HepG2 (cell line): ENCODE measurements at regions not wholly inside any gene's neighbourhood (a gene's known extent, or its start where the extent isn't known, plus 50 kb on each side); places are given as distances from the start of the nearest gene placed in this dataset.

Experiments
- ATAC-seq: fragments of 200-7000 bp; cut with Tn5 transposase; 3 replicates; pipeline ENCODE4 v1.9.1; 2020; ENCODE audit warnings: mild to moderate bottlenecking, moderate library complexity
- BruUV-seq: library from RNA; stranded (reverse); fragments of 400-500 nt; replicated peaks from 2 replicates; lab custom pipeline; 2021; lab: Mats Ljungman, UMichigan
- CTCF ChIA-PET: fragments of 300-600 bp; formaldehyde crosslinking; extraction: SDS; loops from one replicate; lab custom pipeline; 2021; ENCODE audit warnings: low total read pairs, inconsistent platforms, low intra/inter-chr PET ratio; lab: Yijun Ruan, JAX
- POLR2A ChIA-PET: fragments of 350-600 bp; sonication (Branson Sonifier 250); formaldehyde crosslinking; loops from one replicate; lab custom pipeline; 2020; ENCODE audit warnings: antibody characterized with exemption, inconsistent platforms; lab: Yijun Ruan, JAX
- DNase-seq: peaks from one replicate; pipeline ENCODE4 v3.0.0-alpha.2; 2015; ENCODE audit warnings: low spot score
- FAIRE-seq: peaks from 3 replicates; lab custom pipeline; 2011; peaks lifted over from hg19 to GRCh38; lab: Jason Lieb, UNC
- H2AFZ ChIP-seq: one replicate; pipeline ENCODE4 v1.6.1; 2011; ENCODE audit warnings: low read length, inconsistent platforms
- H3K27ac ChIP-seq: fragments of 300-600 bp; 3 replicates; pipeline ENCODE4 v1.8.0; 2011; ENCODE audit warnings: mixed run types, mild to moderate bottlenecking, mixed read lengths, low read length, inconsistent platforms; ENCODE audit not compliant: insufficient read depth; ENCODE audit errors: extremely low read length
- H3K27me3 ChIP-seq, 2 experiments: fragments of 200-600 bp in 1 of 2; 2 replicates in 1 of 2; 3 replicates in 1 of 2; pipeline versions ENCODE4 v1.6.0 to v1.8.0; 2011; ENCODE audit warnings: low read length in 2 of 2, mild to moderate bottlenecking in 2 of 2, moderate library complexity in 2 of 2, inconsistent platforms in 1 of 2; ENCODE audit not compliant: insufficient read depth in 2 of 2, control insufficient read depth in 1 of 2
- H3K36me3 ChIP-seq, 2 experiments: fragments of 200-600 bp in 1 of 2; replicated peaks in 1 of 2; 2 replicates in 1 of 2; 3 replicates in 1 of 2; pipeline versions ENCODE4 v1.5.1 to v1.8.0; 2011; ENCODE audit warnings: low read length in 2 of 2, inconsistent platforms in 1 of 2; ENCODE audit not compliant: insufficient read depth in 2 of 2, control insufficient read depth in 1 of 2
- H3K4me1 ChIP-seq: 2 replicates; pipeline ENCODE4 v1.5.1; 2012; ENCODE audit warnings: low read length, inconsistent platforms; ENCODE audit not compliant: insufficient read depth
- H3K4me2 ChIP-seq: 2 replicates; pipeline ENCODE4 v1.6.0; 2011; ENCODE audit warnings: low read depth, low read length, inconsistent platforms
- H3K4me3 ChIP-seq, 3 experiments: fragments of 200-600 bp in 1 of 3; sonication (generic), shearing (Covaris generic) in 1 of 3; replicated peaks in 1 of 3; 2 replicates each; pipeline ENCODE4 v1.5.1; 2011 to 2016; ENCODE audit warnings: low read length in 3 of 3, inconsistent platforms in 2 of 3, low read depth in 2 of 3, mild to moderate bottlenecking in 2 of 3, control low read depth in 1 of 3, mixed read lengths in 1 of 3; ENCODE audit not compliant: insufficient read depth in 1 of 3
- H3K79me2 ChIP-seq: one replicate; pipeline ENCODE4 v1.6.1; 2011; ENCODE audit warnings: low read length, inconsistent platforms; ENCODE audit not compliant: insufficient read depth
- H3K9ac ChIP-seq: 2 replicates; pipeline ENCODE4 v1.6.0; 2011; ENCODE audit warnings: mild to moderate bottlenecking, low read depth, low read length, inconsistent platforms; ENCODE audit not compliant: insufficient read depth
- H3K9me3 ChIP-seq: 2 replicates; pipeline ENCODE4 v1.5.1; 2012; ENCODE audit warnings: mild to moderate bottlenecking, low read length
- H4K20me1 ChIP-seq: 2 replicates; pipeline ENCODE4 v1.6.0; 2011; ENCODE audit warnings: inconsistent platforms, mild to moderate bottlenecking, low read length, moderate library complexity; ENCODE audit not compliant: insufficient read depth
- AGO1 ChIP-seq: fragments of 200-400 bp; formaldehyde crosslinking; IDR thresholded peaks from 2 replicates; pipeline ENCODE4 v1.6.1; 2017; ENCODE audit warnings: mild to moderate bottlenecking, low read depth, low read length, moderate library complexity; ENCODE audit not compliant: poor library complexity, severe bottlenecking
- ATF3 ChIP-seq: sonication (generic); formaldehyde crosslinking; IDR thresholded peaks from 2 replicates; pipeline ENCODE4 v1.4.0; 2020; ENCODE audit warnings: missing genetic modification reagents
- ATF5 ChIP-seq: sonication (generic); formaldehyde crosslinking; IDR thresholded peaks from 2 replicates; pipeline ENCODE4 v1.4.0; 2020; ENCODE audit warnings: mild to moderate bottlenecking, low read depth, missing genetic modification reagents
- ATF7-NPFF ChIP-seq: sonication (generic); formaldehyde crosslinking; IDR thresholded peaks from 2 replicates; pipeline ENCODE4 v1.8.1; 2023; ENCODE audit warnings: mild to moderate bottlenecking, low read depth, missing genetic modification reagents, moderate library complexity
- CCDC6 ChIP-seq: sonication (generic); formaldehyde crosslinking; IDR thresholded peaks from 2 replicates; pipeline ENCODE4 v1.8.1; 2022; ENCODE audit warnings: mild to moderate bottlenecking, missing genetic modification reagents, moderate library complexity
- HNF4A ChIP-seq: sonication (generic); formaldehyde crosslinking; IDR thresholded peaks from 2 replicates; pipeline ENCODE4 v1.4.0; 2020; ENCODE audit warnings: missing genetic modification reagents
- KDM1A ChIP-seq: IDR thresholded peaks from 2 replicates; pipeline ENCODE4 v1.6.1; 2016; ENCODE audit warnings: missing compliant biosample characterization
- MATR3 ChIP-seq: sonication (generic); formaldehyde crosslinking; IDR thresholded peaks from 2 replicates; pipeline ENCODE4 v1.4.0; 2020; ENCODE audit warnings: missing genetic modification reagents
- NCOA2 ChIP-seq: sonication (generic); formaldehyde crosslinking; IDR thresholded peaks from 2 replicates; pipeline ENCODE4 v1.8.0; 2022; ENCODE audit warnings: inconsistent platforms
- PHF8 ChIP-seq: sonication (generic); formaldehyde crosslinking; IDR thresholded peaks from 2 replicates; pipeline ENCODE4 v1.5.0; 2020; ENCODE audit warnings: missing genetic modification reagents
- SMARCE1 ChIP-seq: fragments of 450-650 bp; IDR thresholded peaks from 2 replicates; pipeline ENCODE4 v1.6.1; 2017; ENCODE audit warnings: borderline replicate concordance
- SNAPC2 ChIP-seq: sonication (generic); formaldehyde crosslinking; IDR thresholded peaks from 2 replicates; pipeline ENCODE4 v1.8.1; 2022; ENCODE audit warnings: mild to moderate bottlenecking, missing genetic modification reagents
- THAP8 ChIP-seq: sonication (generic); formaldehyde crosslinking; IDR thresholded peaks from 2 replicates; pipeline ENCODE4 v1.5.1; 2020; ENCODE audit warnings: missing genetic modification reagents, mild to moderate bottlenecking, borderline replicate concordance
- ZBTB21 ChIP-seq: sonication (generic); formaldehyde crosslinking; IDR thresholded peaks from 2 replicates; pipeline ENCODE4 v1.4.0; 2020; ENCODE audit warnings: missing genetic modification reagents
- ZBTB39 ChIP-seq: sonication (generic); formaldehyde crosslinking; IDR thresholded peaks from 2 replicates; pipeline ENCODE4 v1.5.0; 2020; ENCODE audit warnings: missing genetic modification reagents
- ZNF207 ChIP-seq: fragments of 450-650 bp; IDR thresholded peaks from 2 replicates; pipeline ENCODE4 v1.6.1; 2016; ENCODE audit warnings: antibody characterized with exemption, borderline replicate concordance
- ZNF761 ChIP-seq: sonication (generic); formaldehyde crosslinking; conservative IDR thresholded peaks from 2 replicates; pipeline ENCODE4 v1.4.0; 2020; ENCODE audit warnings: mild to moderate bottlenecking, missing genetic modification reagents
- ZZZ3 ChIP-seq: sonication (generic); formaldehyde crosslinking; IDR thresholded peaks from 2 replicates; pipeline ENCODE4 v1.4.0; 2020; ENCODE audit warnings: missing genetic modification reagents, mild to moderate bottlenecking, borderline replicate concordance
- WGBS: methylation state at CpG from one replicate; pipeline ENCODE4 v1.1.6; 2017; ENCODE audit warnings: low lambda C conversion rate; 5-methylcytosine and 5-hydroxymethylcytosine counted together
- in situ Hi-C: cut with HindIII; loops from 2 replicates; pipeline ENCODE4 v1.10.0; 2017; ENCODE audit warnings: low pct_unique_long_range_greater_than_20kb; ENCODE audit not compliant: extremely low pct_ligation_motif_present
- intact Hi-C: fragments of 100-400 bp; cut with micrococcal nuclease; formaldehyde crosslinking; loops from one replicate; pipeline ENCODE4 v1.10.0; 2022; ENCODE audit not compliant: unreplicated experiment

GRCh38 chr13:76772241-76772640, 114.0 kb downstream of the KCTD12 start:
- Histone ChIP-seq H3K36me3 (no peaks in the 10 kb centered on the region), H3K27me3 (no peaks in the 10 kb centered on the region), H4K20me1 (no peaks in the 10 kb centered on the region), H3K9ac (no peak overlapping the region), H3K4me1 (no peaks in the 10 kb centered on the region)
- ATAC-seq = no peak
- ChIA-PET POLR2A (no interaction called here), CTCF (no interaction called here)
- in situ Hi-C loops (no loop called here), intact Hi-C loops (no loop called here)
- BruUV-seq = no TSS peak
- TF ChIP-seq MATR3 (CRISPR knock-in tag) (no peak), HNF4A (CRISPR knock-in tag) (no peak), ZZZ3 (CRISPR knock-in tag) (no peak), SMARCE1 (no peak), SNAPC2 (CRISPR knock-in tag) (no peak), CCDC6 (CRISPR knock-in tag) (no peak), ATF7-NPFF (no peak), ATF5 (no peak), PHF8 (CRISPR knock-in tag) (no peak), THAP8 (no peak), NCOA2 (CRISPR knock-in tag) (no peak), AGO1 (no peak), ZNF761 (CRISPR knock-in tag) (no peak), ZNF207 (no peak), ZBTB21 (CRISPR knock-in tag) (no peak), KDM1A (CRISPR knock-in tag) (no peak), ZBTB39 (no peak), ATF3 (CRISPR knock-in tag) (no peak)
- TF ChIP-seq, all 625 proteins: peak for 0
- no peak for DNase-seq
- no peak for FAIRE-seq
- no peak overlapping the region for H3K4me2 ChIP-seq
- WGBS = 61% methylated on average over 1 of the region's 1 CpG
- H2AFZ ChIP-seq = no peak overlapping the region
- H3K4me3 ChIP-seq = no peak overlapping the region
- no peaks in the 10 kb centered on the region for H3K9me3 ChIP-seq
- no peak overlapping the region for H3K27ac ChIP-seq
- H3K79me2 ChIP-seq = no peaks in the 10 kb centered on the region
